GM19397 (cell line): ENCODE measurements at regions not wholly inside any gene's neighbourhood (a gene's known extent, or its start where the extent isn't known, plus 50 kb on each side); places are given as distances from the start of the nearest gene placed in this dataset.

Experiments
- ATAC-seq: cut with Tn5 transposase; IDR thresholded peaks from one replicate; pipeline ENCODE4 v1.9.1; 2021; ENCODE audit warnings: mild to moderate bottlenecking, moderate library complexity; ENCODE audit not compliant: unreplicated experiment

GRCh38 chr5:5066276-5067186 is 73.6 kb upstream of the ADAMTS16 start:
- peak; percentile 44 for ATAC-seq

DNA sequence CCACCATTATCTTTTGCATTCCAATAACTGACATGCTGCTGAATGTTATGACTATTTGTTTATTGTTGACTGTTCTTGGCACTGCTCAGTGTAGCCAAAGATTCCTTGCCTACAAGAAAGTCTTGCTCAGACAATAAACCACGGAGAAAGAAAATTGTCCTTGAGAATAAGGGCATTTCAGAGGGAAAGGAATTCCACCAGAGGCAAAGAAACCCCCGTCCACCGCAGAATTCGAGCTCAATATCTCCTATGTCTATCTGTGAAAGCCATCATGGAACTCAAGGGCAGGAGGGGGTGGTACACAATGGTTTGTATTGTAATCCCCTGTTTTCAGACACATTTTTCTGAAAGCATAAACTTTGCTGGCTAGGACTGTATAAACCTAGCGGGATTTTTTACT is 70.3 kb upstream of the ADAMTS16 start:
- ATAC-seq: no peak

- ATAC-seq: no peak
Observed at GRCh38 chr5:5071554-5071953, 68.6 kb upstream of the ADAMTS16 start.

GRCh38 chr5:5077236-5077635 is 62.9 kb upstream of the ADAMTS16 start:
- no peak for ATAC-seq

DNA sequence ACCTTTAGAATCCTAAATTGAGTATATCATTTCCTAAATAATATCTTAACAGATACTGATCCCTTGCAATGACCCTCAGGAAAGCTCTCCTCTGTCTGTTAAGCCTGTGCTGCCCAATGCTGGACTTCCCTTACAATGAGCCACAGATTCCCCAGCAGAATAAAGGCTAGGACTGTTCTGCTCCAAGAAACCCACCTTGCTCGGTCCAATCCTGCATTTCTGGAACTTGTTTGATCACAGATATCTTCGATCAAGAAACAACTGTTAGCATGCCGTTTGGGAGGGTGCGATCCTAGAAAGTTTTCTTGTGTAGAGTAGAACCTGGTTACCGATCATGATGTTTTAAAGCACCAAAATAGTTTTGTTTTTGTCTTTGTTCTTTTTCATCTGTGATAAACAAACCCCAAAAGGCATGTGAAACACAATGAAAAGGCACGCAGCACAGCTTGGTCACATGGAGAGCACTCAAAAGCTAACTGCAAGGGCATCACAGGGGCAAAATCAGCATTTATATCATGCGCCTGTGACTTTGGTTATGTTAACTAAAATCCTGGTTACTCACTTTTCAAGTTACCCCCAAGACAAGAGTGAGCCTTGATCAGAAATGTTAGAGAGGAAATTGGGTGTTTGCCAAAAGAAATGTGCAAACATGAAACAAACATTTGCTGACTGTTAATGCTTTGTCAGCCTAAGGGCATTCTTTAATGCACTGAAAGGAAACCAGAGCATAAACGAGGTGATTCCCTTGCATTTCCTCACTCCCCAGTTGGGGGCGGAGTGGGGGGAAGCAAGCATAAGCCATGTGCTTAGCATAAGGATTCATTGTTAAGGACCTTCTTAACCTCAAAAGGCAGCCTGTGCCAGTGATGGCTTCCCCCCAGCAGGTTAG is 61.9 kb upstream of the ADAMTS16 start:
- ATAC-seq: no peak

DNA sequence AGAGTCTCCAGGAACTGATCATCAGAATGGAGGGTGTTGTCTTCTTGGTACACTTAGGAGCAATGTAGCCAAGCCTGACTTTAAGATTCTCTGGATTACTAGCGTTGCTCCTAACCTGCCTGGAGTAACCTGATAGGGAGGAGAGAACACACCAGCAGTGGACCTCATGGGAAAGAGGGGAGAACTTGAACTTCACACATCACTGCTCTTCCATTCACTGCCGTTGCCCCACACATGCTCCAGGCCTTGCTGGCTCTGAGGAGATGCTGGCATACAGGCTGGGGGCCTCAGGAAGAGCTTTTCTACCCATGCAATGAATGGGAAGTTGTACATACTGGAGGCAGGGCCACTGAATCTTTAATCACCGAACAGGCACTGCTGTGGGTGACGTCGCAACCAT is 60.3 kb upstream of the ADAMTS16 start:
- ATAC-seq: no peak

DNA sequence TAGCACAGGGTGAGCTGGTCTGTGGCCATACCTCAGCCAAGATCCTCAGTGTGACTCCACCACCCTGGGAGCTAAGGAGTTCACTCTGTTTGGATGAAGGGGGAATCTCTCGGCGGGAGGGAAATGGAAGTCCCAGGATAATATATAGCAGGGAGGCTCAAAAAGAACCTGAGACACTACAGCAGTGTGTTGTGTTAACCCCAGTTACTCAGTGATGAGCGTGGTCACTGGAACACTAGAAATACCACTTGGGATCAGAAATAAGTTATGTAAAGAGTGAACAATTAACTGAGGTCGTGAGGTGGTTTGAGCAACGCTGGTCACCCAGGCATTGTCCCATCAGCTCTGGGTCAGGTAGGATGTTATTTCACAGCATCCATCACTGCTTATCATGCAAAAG is 59.3 kb upstream of the ADAMTS16 start:
- no peak for ATAC-seq

DNA sequence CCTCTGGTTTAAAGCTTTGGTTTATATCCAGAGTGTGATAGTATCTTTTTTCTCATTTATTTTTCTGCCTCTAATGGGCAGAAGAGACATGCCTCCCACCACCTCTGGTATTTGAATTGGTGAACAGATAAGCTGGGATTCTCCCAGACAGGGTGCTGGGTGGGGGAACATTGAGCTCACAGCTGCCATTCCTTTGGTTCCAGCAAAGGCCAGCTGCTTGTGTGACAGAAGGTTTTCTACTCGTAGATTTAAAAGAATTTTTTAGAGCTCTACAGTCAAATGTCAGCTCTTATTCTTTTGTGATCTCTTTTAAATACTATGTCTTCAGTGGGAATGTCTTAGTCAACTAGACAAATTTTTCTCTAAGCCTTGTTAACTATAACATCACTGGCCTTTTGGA is 54.7 kb upstream of the ADAMTS16 start:
- ATAC-seq: no peak

- ATAC-seq: no peak
Observed at GRCh38 chr5:5089895-5090649, 50.1 kb upstream of the ADAMTS16 start.
